ENCODE measurements at regions not wholly inside any gene's neighbourhood (a gene's known extent, or its start where the extent isn't known, plus 50 kb on each side); places are given as distances from the start of the nearest gene placed in this dataset.

- TF ChIP-seq, protein P1, sequence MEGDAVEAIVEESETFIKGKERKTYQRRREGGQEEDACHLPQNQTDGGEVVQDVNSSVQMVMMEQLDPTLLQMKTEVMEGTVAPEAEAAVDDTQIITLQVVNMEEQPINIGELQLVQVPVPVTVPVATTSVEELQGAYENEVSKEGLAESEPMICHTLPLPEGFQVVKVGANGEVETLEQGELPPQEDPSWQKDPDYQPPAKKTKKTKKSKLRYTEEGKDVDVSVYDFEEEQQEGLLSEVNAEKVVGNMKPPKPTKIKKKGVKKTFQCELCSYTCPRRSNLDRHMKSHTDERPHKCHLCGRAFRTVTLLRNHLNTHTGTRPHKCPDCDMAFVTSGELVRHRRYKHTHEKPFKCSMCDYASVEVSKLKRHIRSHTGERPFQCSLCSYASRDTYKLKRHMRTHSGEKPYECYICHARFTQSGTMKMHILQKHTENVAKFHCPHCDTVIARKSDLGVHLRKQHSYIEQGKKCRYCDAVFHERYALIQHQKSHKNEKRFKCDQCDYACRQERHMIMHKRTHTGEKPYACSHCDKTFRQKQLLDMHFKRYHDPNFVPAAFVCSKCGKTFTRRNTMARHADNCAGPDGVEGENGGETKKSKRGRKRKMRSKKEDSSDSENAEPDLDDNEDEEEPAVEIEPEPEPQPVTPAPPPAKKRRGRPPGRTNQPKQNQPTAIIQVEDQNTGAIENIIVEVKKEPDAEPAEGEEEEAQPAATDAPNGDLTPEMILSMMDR (IDR thresholded peaks at IDR 0.05; ENCODE audit: borderline replicate concordance, control extremely low read depth, extremely low read depth, insufficient read depth, missing control alignments), result no peak
Measured at GRCh38 chr18:44466997-44467396, 213.7 kb upstream of the SETBP1 start.

DNA sequence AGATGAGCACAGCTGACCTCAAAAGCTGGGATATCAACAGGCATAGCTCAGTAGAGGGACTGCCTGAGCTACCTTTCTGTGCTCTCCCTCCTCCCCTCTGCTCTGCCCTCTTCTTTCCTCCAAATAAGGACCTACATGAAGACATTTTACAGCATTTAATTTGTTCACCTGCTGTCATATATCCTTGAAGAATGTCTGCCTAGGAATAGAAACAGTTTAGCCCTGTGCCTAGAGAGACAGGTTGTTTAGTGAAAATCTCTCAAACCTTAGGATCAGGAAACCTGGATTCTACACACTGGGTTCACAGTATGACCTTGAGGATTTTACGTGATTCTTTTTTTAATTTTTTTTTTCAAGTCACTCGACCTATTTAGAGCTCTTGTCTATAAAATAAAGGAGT lies 213.0 kb upstream of the SETBP1 start:
- DNase-seq (ENCODE audit: low spot score), result no peak
- TF ChIP-seq, protein P1 (IDR thresholded peaks at IDR 0.05; ENCODE audit: borderline replicate concordance, control extremely low read depth, extremely low read depth, insufficient read depth, missing control alignments), result no peak
- in situ Hi-C loops (cut with MboI; ENCODE audit: low sequenced_read_pairs, unreplicated experiment), result no loop called here

More at GRCh38 chr18:44466997-44467396, 213.7 kb upstream of the SETBP1 start:
- in situ Hi-C loops (cut with MboI; ENCODE audit: low sequenced_read_pairs, unreplicated experiment), result no loop called here
- DNase-seq (ENCODE audit: low spot score), result no peak

DNA sequence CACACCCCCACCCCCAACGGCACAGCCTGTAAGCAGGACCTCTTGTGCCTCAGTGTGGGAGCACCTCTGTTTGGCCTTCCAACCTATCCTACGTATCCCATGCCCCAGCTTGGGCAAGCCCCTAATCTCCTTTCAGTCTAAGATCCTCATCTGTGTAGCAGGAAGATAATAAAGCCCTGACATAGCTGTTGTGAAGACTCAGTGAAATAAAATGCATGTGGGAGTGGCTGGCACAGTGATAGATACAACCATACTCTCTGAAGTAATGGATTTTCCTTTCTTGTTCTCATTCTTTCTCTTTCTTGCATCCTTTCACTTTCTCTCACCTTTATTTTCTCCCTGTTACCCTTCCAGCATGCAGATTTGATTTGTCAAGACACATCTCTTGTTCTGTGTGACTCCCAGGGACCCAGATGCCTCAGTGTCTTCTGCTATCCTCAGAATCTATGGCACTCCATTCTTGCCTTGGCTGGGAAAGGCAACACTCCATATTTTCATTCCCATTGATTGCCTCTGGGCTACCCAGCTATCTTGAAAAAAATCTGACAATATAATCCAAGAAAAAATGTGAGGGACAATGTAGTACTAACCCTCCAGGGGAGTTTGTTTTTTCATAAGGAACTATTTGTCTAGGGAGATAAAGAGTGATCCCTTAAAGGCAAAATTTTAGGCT lies 207.2 kb upstream of the SETBP1 start:
- in situ Hi-C loops (cut with MboI; ENCODE audit: low sequenced_read_pairs, unreplicated experiment), result no loop called here
- DNase-seq (ENCODE audit: low spot score), result no peak
- TF ChIP-seq, protein P1 (IDR thresholded peaks at IDR 0.05; ENCODE audit: borderline replicate concordance, control extremely low read depth, extremely low read depth, insufficient read depth, missing control alignments), result no peak

- TF ChIP-seq, protein P1 (IDR thresholded peaks at IDR 0.05; ENCODE audit: borderline replicate concordance, control extremely low read depth, extremely low read depth, insufficient read depth, missing control alignments), result no peak
- in situ Hi-C loops (cut with MboI; ENCODE audit: low sequenced_read_pairs, unreplicated experiment), result no loop called here
- DNase-seq (ENCODE audit: low spot score), result no peak
Measured at GRCh38 chr18:44474067-44474411, 206.6 kb upstream of the SETBP1 start.

GRCh38 chr18:44474591-44474990 lies 206.1 kb upstream of the SETBP1 start:
- no peak for DNase-seq (ENCODE audit: low spot score)
- in situ Hi-C loops (cut with MboI; ENCODE audit: low sequenced_read_pairs, unreplicated experiment), result no loop called here
- TF ChIP-seq, protein P1 (IDR thresholded peaks at IDR 0.05; ENCODE audit: borderline replicate concordance, control extremely low read depth, extremely low read depth, insufficient read depth, missing control alignments), result no peak

DNA sequence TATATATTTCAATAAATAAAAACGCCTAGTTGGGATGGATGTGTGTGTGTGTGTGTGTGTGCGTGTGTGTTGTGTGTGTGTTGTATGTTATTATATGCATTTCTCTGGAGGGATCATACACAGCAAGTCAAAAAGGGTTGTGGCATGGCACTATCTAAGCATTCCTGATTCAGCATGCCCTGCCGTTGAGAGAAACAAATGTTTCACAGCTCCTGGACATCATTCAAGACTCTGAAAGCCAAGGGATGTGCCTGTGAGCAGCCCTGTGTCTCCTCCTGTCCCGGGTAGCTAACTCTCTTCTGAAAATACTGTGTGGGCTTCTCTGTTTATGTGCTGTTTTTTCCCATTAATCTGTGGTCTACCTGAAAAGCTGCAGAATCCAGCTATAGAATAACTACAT lies 197.9 kb upstream of the SETBP1 start:
- in situ Hi-C loops (cut with MboI; ENCODE audit: low sequenced_read_pairs, unreplicated experiment), result no loop called here
- TF ChIP-seq, protein P1 (IDR thresholded peaks at IDR 0.05; ENCODE audit: borderline replicate concordance, control extremely low read depth, extremely low read depth, insufficient read depth, missing control alignments), result no peak
- DNase-seq (ENCODE audit: low spot score), result no peak
